ENCODE measurements at regions not wholly inside any gene's neighbourhood (a gene's known extent, or its start where the extent isn't known, plus 50 kb on each side); places are given as distances from the start of the nearest gene placed in this dataset.

DNA sequence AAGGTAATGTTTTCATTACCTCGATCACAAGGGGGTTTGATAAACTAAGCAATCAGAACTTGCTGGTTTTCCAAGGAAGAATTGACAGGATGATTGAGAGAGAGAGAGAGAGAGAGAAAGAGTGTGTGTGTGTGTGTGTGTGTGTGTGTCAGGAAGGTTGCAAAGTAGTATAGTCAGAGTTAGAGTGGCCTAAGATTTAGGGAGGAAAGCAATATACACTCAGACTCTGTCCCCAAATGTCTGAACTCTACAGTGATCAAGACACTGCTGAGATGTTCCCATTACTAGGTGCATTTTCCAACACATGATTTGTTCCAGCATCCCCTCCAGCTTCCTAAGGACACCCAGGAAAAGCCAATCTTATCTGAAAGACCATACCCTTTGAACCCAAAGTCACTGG is 1074.1 kb downstream of the BCL11B start:
- no peak overlapping the region for H3K4me2 ChIP-seq (ENCODE audit: low read length)
- no peaks in the 10 kb centered on the region for H3K27me3 ChIP-seq (ENCODE audit: insufficient read depth, low read depth, low read length)
- no peak for TF ChIP-seq EP300 (conservative IDR thresholded peaks at IDR 0.05; ENCODE audit: poor library complexity, severe bottlenecking)
- no peak for TF ChIP-seq RAD21 (conservative IDR thresholded peaks at IDR 0.05)
- H3K9ac ChIP-seq (ENCODE audit: low read length) = no peak overlapping the region
- H3K36me3 ChIP-seq (ENCODE audit: insufficient read depth, low read length) = no peaks in the 10 kb centered on the region
- H3K9me2 ChIP-seq (ENCODE audit: insufficient read depth, low read length) = no peaks in the 10 kb centered on the region
- no peak overlapping the region for H2AFZ ChIP-seq (ENCODE audit: low read depth, low read length)
- no peaks in the 10 kb centered on the region for H3K9me3 ChIP-seq (ENCODE audit: low read length)
- H3K4me3 ChIP-seq (ENCODE audit: low read length) = no peak overlapping the region
- H3F3A ChIP-seq (ENCODE audit: insufficient read depth, low read length, poor library complexity, severe bottlenecking) = no peaks in the 10 kb centered on the region
- H4K20me1 ChIP-seq (ENCODE audit: insufficient read depth) = no peaks in the 10 kb centered on the region
- H3K27ac ChIP-seq (ENCODE audit: low read length) = no peak overlapping the region
- H3K79me2 ChIP-seq (replicated peaks; ENCODE audit: insufficient read depth, low read length) = no peaks in the 10 kb centered on the region

DNA sequence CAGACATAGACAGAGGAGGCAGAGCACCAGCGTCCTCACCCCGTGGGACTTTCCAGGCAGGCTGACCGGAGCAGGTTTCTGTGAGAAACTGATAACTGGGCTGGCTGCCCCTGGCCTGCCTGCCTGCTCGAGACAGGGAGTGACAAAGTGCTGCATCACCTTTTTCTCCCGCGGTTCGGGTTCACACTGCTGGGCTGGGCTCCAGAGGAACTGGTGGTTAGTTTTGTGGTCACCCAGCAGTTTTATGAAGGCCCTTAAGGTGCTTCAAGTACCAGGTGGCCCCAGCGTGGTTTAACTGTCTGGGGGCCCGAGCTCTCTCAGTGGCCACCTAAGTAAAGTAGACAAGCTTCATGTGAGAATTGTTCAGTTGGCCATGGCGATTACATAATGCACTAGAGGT is 1073.6 kb downstream of the BCL11B start:
- no peak for TF ChIP-seq RAD21 (conservative IDR thresholded peaks at IDR 0.05)
- TF ChIP-seq POLR2AphosphoS5 (IDR thresholded peaks at IDR 0.05) = no peak
- TF ChIP-seq, protein P1, sequence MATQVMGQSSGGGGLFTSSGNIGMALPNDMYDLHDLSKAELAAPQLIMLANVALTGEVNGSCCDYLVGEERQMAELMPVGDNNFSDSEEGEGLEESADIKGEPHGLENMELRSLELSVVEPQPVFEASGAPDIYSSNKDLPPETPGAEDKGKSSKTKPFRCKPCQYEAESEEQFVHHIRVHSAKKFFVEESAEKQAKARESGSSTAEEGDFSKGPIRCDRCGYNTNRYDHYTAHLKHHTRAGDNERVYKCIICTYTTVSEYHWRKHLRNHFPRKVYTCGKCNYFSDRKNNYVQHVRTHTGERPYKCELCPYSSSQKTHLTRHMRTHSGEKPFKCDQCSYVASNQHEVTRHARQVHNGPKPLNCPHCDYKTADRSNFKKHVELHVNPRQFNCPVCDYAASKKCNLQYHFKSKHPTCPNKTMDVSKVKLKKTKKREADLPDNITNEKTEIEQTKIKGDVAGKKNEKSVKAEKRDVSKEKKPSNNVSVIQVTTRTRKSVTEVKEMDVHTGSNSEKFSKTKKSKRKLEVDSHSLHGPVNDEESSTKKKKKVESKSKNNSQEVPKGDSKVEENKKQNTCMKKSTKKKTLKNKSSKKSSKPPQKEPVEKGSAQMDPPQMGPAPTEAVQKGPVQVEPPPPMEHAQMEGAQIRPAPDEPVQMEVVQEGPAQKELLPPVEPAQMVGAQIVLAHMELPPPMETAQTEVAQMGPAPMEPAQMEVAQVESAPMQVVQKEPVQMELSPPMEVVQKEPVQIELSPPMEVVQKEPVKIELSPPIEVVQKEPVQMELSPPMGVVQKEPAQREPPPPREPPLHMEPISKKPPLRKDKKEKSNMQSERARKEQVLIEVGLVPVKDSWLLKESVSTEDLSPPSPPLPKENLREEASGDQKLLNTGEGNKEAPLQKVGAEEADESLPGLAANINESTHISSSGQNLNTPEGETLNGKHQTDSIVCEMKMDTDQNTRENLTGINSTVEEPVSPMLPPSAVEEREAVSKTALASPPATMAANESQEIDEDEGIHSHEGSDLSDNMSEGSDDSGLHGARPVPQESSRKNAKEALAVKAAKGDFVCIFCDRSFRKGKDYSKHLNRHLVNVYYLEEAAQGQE (IDR thresholded peaks at IDR 0.05; ENCODE audit: borderline replicate concordance) = no peak
- TF ChIP-seq EZH2 (IDR thresholded peaks at IDR 0.05; ENCODE audit: borderline replicate concordance, insufficient read depth, low read length, poor library complexity, severe bottlenecking) = no peak
- TF ChIP-seq SMC3 (conservative IDR thresholded peaks at IDR 0.05; ENCODE audit: poor library complexity) = no peak
- TF ChIP-seq, protein P2, sequence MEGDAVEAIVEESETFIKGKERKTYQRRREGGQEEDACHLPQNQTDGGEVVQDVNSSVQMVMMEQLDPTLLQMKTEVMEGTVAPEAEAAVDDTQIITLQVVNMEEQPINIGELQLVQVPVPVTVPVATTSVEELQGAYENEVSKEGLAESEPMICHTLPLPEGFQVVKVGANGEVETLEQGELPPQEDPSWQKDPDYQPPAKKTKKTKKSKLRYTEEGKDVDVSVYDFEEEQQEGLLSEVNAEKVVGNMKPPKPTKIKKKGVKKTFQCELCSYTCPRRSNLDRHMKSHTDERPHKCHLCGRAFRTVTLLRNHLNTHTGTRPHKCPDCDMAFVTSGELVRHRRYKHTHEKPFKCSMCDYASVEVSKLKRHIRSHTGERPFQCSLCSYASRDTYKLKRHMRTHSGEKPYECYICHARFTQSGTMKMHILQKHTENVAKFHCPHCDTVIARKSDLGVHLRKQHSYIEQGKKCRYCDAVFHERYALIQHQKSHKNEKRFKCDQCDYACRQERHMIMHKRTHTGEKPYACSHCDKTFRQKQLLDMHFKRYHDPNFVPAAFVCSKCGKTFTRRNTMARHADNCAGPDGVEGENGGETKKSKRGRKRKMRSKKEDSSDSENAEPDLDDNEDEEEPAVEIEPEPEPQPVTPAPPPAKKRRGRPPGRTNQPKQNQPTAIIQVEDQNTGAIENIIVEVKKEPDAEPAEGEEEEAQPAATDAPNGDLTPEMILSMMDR (IDR thresholded peaks at IDR 0.05; ENCODE audit: poor library complexity, severe bottlenecking) = no peak
- TF ChIP-seq MXI1 (conservative IDR thresholded peaks at IDR 0.05; ENCODE audit: poor library complexity, severe bottlenecking) = no peak
- no peak for TF ChIP-seq TAF1 (IDR thresholded peaks at IDR 0.05; ENCODE audit: low read depth)
- TF ChIP-seq EP300 (conservative IDR thresholded peaks at IDR 0.05; ENCODE audit: poor library complexity, severe bottlenecking) = no peak
- H3K79me2 ChIP-seq (replicated peaks; ENCODE audit: insufficient read depth, low read length) = no peaks in the 10 kb centered on the region
- H3K4me3 ChIP-seq (ENCODE audit: low read length) = no peak overlapping the region
- no peaks in the 10 kb centered on the region for H3K27me3 ChIP-seq (ENCODE audit: insufficient read depth, low read depth, low read length)
- no peaks in the 10 kb centered on the region for H3K9me3 ChIP-seq (ENCODE audit: low read length)
- H2AFZ ChIP-seq (ENCODE audit: low read depth, low read length) = no peak overlapping the region
- H3K9me2 ChIP-seq (ENCODE audit: insufficient read depth, low read length) = no peaks in the 10 kb centered on the region
- H3K36me3 ChIP-seq (ENCODE audit: insufficient read depth, low read length) = no peaks in the 10 kb centered on the region
- H3K4me2 ChIP-seq (ENCODE audit: low read length) = no peak overlapping the region
- no peak overlapping the region for H3K9ac ChIP-seq (ENCODE audit: low read length)
- no peaks in the 10 kb centered on the region for H4K20me1 ChIP-seq (ENCODE audit: insufficient read depth)
- no peak overlapping the region for H3K27ac ChIP-seq (ENCODE audit: low read length)
- no peaks in the 10 kb centered on the region for H3F3A ChIP-seq (ENCODE audit: insufficient read depth, low read length, poor library complexity, severe bottlenecking)

DNA sequence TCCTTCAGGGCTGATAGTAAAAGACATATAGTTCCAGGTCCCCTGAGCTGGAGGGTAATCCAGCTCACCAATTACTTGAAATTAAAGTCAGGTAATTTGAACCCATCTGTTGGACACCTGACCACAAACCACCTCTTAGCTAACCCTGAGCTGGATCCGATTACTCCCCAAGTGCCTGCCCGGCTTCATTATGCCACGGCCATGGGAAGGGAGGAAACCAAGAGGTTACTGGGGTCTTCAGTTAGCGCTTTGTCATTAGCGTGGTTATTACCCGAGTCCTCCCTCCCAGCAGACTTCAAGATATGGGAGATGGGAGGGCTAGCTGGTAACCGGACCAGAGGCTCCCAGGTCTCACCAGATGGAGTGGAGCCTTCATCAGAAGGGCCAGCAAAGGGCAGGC is 1071.4 kb downstream of the BCL11B start:
- no peaks in the 10 kb centered on the region for H3K9me2 ChIP-seq (ENCODE audit: insufficient read depth, low read length)
- no peak overlapping the region for H2AFZ ChIP-seq (ENCODE audit: low read depth, low read length)
- no peaks in the 10 kb centered on the region for H3F3A ChIP-seq (ENCODE audit: insufficient read depth, low read length, poor library complexity, severe bottlenecking)
- H3K9ac ChIP-seq (ENCODE audit: low read length) = no peak overlapping the region
- no peaks in the 10 kb centered on the region for H4K20me1 ChIP-seq (ENCODE audit: insufficient read depth)
- H3K27ac ChIP-seq (ENCODE audit: low read length) = no peak overlapping the region
- H3K4me2 ChIP-seq (ENCODE audit: low read length) = no peak overlapping the region
- no peaks in the 10 kb centered on the region for H3K79me2 ChIP-seq (replicated peaks; ENCODE audit: insufficient read depth, low read length)
- H3K9me3 ChIP-seq (ENCODE audit: low read length) = no peaks in the 10 kb centered on the region
- no peaks in the 10 kb centered on the region for H3K36me3 ChIP-seq (ENCODE audit: insufficient read depth, low read length)
- H3K27me3 ChIP-seq (ENCODE audit: insufficient read depth, low read depth, low read length) = no peaks in the 10 kb centered on the region
- no peak overlapping the region for H3K4me3 ChIP-seq (ENCODE audit: low read length)
- TF ChIP-seq, protein P2 (IDR thresholded peaks at IDR 0.05; ENCODE audit: poor library complexity, severe bottlenecking) = no peak
- TF ChIP-seq POLR2AphosphoS5 (IDR thresholded peaks at IDR 0.05) (no peak), MXI1 (conservative IDR thresholded peaks at IDR 0.05; ENCODE audit: poor library complexity, severe bottlenecking) (no peak), SMC3 (conservative IDR thresholded peaks at IDR 0.05; ENCODE audit: poor library complexity) (no peak), EP300 (conservative IDR thresholded peaks at IDR 0.05; ENCODE audit: poor library complexity, severe bottlenecking) (no peak), EZH2 (IDR thresholded peaks at IDR 0.05; ENCODE audit: borderline replicate concordance, insufficient read depth, low read length, poor library complexity, severe bottlenecking) (no peak), RAD21 (conservative IDR thresholded peaks at IDR 0.05) (no peak), TAF1 (IDR thresholded peaks at IDR 0.05; ENCODE audit: low read depth) (no peak)
- TF ChIP-seq, protein P1 (IDR thresholded peaks at IDR 0.05; ENCODE audit: borderline replicate concordance) = no peak

Measured in neural cell (in vitro differentiated cells).